DOHH2 (cell line): ENCODE measurements at regions not wholly inside any gene's neighbourhood (a gene's known extent, or its start where the extent isn't known, plus 50 kb on each side); places are given as distances from the start of the nearest gene placed in this dataset.
"Not testable (repeated sequence)": the region's sequence is repeated elsewhere in the genome, so short reads cannot be mapped to it uniquely, and the experiment has no call there.

ENCODE experiments used
- H3F3A ChIP-seq: fragments of 200-600 bp; sonication (generic), shearing (Covaris generic); 2 replicates; pipeline ENCODE4 v1.6.0; 2016; ENCODE audit warnings: antibody characterized with exemption, mild to moderate bottlenecking; ENCODE audit not compliant: control insufficient read depth, insufficient read depth
- H3K27ac ChIP-seq: fragments of 200-600 bp; sonication (generic); 2 replicates; pipeline ENCODE4 v1.5.1; 2014; ENCODE audit warnings: low read depth, mild to moderate bottlenecking, low read length, moderate library complexity
- H3K27me3 ChIP-seq: fragments of 200-600 bp; sonication (generic); 2 replicates; pipeline ENCODE4 v1.6.1; 2014; ENCODE audit warnings: mild to moderate bottlenecking, low read length, mixed read lengths; ENCODE audit not compliant: control insufficient read depth
- H3K36me3 ChIP-seq: fragments of 200-600 bp; sonication (generic); 2 replicates; pipeline ENCODE4 v1.6.1; 2014; ENCODE audit warnings: mild to moderate bottlenecking, low read length, moderate library complexity, mixed read lengths; ENCODE audit not compliant: control insufficient read depth
- H3K4me1 ChIP-seq: fragments of 200-600 bp; sonication (generic); 2 replicates; pipeline ENCODE4 v1.6.1; 2014; ENCODE audit warnings: mild to moderate bottlenecking, low read length, mixed read lengths; ENCODE audit not compliant: control insufficient read depth
- H3K4me2 ChIP-seq: fragments of 200-600 bp; sonication (generic); 2 replicates; pipeline ENCODE4 v1.6.0; 2014; ENCODE audit warnings: mild to moderate bottlenecking, low read length, moderate library complexity
- H3K4me3 ChIP-seq: fragments of 200-600 bp; sonication (generic); 2 replicates; pipeline ENCODE4 v1.5.1; 2014; ENCODE audit warnings: mild to moderate bottlenecking, low read length, mixed read lengths
- H3K79me2 ChIP-seq: fragments of 200-600 bp; sonication (generic); 2 replicates; pipeline ENCODE4 v1.6.1; 2014; ENCODE audit warnings: mild to moderate bottlenecking, low read length, mixed read lengths; ENCODE audit not compliant: control insufficient read depth
- H3K9me2 ChIP-seq: fragments of 200-600 bp; sonication (generic); replicated peaks from 2 replicates; pipeline ENCODE4 v1.6.1; 2014; ENCODE audit warnings: mild to moderate bottlenecking, low read length, mixed read lengths; ENCODE audit not compliant: control insufficient read depth
- H3K9me3 ChIP-seq: fragments of 200-600 bp; sonication (generic); 2 replicates; pipeline ENCODE4 v1.6.1; 2014; ENCODE audit warnings: antibody characterized with exemption, low read length, mixed read lengths; ENCODE audit not compliant: control insufficient read depth, insufficient read depth
- H4K20me1 ChIP-seq: fragments of 200-600 bp; sonication (generic); 2 replicates; pipeline ENCODE4 v1.6.0; 2014; ENCODE audit warnings: low read depth, mild to moderate bottlenecking, antibody characterized with exemption, low read length, moderate library complexity; ENCODE audit not compliant: control insufficient read depth, insufficient read depth
- EZH2phosphoT487 ChIP-seq: fragments of 200-600 bp; sonication (generic); IDR thresholded peaks from 2 replicates; pipeline ENCODE4 v1.6.1; 2017; ENCODE audit warnings: borderline replicate concordance, mild to moderate bottlenecking, antibody characterized with exemption, low read length, moderate library complexity, mixed read lengths
- TF ChIP-seq, protein P1 (sequence below): fragments of 200-600 bp; sonication (generic); IDR thresholded peaks from one replicate; pipeline ENCODE4 v1.5.1; 2014; ENCODE audit warnings: antibody characterized with exemption, mild to moderate bottlenecking, low read depth, low read length; ENCODE audit not compliant: poor library complexity, severe bottlenecking

DNA sequence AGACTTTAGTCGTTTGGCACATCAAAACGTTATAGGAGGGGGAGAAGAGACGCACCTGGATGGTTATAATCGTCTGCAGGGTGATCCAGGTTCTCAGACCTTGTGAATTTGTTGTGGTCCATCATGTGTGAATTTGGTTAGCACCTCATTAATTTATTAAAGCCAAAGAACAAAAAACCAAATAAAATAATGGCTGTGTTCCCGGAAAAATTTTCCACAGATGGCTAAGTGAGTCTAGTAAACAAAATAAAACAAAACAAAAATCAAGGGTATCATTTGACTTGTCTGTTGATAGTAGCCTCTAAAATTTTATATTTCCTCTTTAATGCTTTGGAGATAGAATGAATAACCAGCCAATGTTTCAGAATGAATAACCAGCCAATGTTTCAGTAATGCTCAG is 119.7 kb downstream of the ACTBL2 start:
- Histone ChIP-seq H3K4me2 (no peak overlapping the region), H4K20me1 (no peaks in the 10 kb centered on the region), H3K27ac (no peak overlapping the region), H3K4me3 (no peak overlapping the region), H3K9me3 (no peaks in the 10 kb centered on the region), H3K4me1 (no peaks in the 10 kb centered on the region), H3K27me3 (no peaks in the 10 kb centered on the region), H3K9me2 (no peaks in the 10 kb centered on the region), H3K79me2 (no peaks in the 10 kb centered on the region), H3K36me3 (no peaks in the 10 kb centered on the region), H3F3A (no peaks in the 10 kb centered on the region)
- TF ChIP-seq, protein P1, sequence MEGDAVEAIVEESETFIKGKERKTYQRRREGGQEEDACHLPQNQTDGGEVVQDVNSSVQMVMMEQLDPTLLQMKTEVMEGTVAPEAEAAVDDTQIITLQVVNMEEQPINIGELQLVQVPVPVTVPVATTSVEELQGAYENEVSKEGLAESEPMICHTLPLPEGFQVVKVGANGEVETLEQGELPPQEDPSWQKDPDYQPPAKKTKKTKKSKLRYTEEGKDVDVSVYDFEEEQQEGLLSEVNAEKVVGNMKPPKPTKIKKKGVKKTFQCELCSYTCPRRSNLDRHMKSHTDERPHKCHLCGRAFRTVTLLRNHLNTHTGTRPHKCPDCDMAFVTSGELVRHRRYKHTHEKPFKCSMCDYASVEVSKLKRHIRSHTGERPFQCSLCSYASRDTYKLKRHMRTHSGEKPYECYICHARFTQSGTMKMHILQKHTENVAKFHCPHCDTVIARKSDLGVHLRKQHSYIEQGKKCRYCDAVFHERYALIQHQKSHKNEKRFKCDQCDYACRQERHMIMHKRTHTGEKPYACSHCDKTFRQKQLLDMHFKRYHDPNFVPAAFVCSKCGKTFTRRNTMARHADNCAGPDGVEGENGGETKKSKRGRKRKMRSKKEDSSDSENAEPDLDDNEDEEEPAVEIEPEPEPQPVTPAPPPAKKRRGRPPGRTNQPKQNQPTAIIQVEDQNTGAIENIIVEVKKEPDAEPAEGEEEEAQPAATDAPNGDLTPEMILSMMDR = no peak
- TF ChIP-seq EZH2phosphoT487 = no peak

DNA sequence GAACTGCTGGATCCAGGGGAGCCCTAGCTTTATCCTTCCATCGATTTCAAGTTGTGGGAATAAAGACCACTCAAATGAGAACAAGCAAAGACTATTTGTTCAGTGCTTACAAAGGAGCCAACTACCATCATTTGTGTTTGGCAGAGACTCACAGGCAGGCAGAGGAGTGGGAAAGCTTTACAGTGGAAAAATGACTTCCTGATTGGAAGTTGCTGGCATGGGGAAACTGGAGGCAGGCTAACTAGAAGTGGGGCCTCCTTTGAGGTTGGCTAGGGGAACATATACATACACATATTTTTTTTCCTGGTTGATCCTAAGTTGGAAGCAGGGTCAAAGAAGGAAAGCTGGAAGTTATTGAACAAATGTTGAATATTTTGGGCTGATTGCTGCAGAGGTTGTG is 121.7 kb downstream of the ACTBL2 start:
- Histone ChIP-seq H3K27me3 (no peaks in the 10 kb centered on the region), H3K27ac (no peak overlapping the region)
- TF ChIP-seq EZH2phosphoT487 = no peak
- TF ChIP-seq, protein P1 = no peak

DNA sequence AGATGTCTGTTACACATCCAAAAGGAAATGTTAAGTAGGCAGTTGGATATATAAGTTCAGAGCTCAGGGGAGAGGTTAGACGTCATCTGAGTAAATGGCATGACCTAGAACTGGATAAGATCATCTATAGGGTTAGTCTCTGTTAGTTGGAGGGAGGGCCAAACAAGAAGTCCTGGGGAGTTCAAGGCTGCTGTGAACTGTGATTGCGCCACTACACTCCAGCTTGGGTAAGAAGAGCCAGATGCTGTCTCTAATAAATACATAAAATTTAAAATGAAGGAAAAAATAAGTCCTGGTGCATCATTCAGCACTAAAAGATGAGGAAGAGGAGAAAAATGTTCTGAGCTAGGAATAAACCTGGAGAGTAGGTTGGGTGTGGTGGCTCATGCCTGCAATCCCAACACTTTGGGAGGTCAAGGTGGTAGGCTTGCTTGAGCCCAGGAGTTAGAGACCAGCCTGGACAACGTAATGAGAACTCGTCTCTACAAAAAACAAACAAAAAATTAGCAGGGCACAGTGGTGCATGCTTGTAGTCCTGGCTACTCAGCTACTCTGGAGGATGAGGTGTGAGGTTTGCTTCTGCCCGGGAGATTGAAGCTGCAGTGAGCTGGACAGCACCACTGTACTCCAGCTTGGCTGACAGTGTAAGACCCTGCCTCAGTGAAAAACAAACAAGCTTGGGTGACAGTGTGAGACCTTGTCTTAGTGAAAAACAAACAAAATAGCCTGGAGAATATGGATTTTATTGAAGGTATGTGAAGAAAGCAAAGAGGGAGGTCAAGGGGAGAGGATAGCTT is 123.6 kb downstream of the ACTBL2 start:
- no peaks in the 10 kb centered on the region for H4K20me1 ChIP-seq
- no peak overlapping the region for H3K4me3 ChIP-seq
- H3K79me2 ChIP-seq = no peaks in the 10 kb centered on the region
- TF ChIP-seq EZH2phosphoT487 = no peak
- TF ChIP-seq, protein P1 = no peak
- no peaks in the 10 kb centered on the region for H3K4me1 ChIP-seq
- no peaks in the 10 kb centered on the region for H3K9me3 ChIP-seq
- H3K27ac ChIP-seq = no peak overlapping the region
- H3K27me3 ChIP-seq = no peaks in the 10 kb centered on the region
- no peak overlapping the region for H3K4me2 ChIP-seq
- no peaks in the 10 kb centered on the region for H3F3A ChIP-seq
- H3K9me2 ChIP-seq = no peaks in the 10 kb centered on the region
- no peaks in the 10 kb centered on the region for H3K36me3 ChIP-seq

More for the DNA sequence above, 121.7 kb downstream of the ACTBL2 start:
- Histone ChIP-seq H3K79me2 (no peaks in the 10 kb centered on the region), H3K4me1 (no peaks in the 10 kb centered on the region), H3K4me3 (no peak overlapping the region), H3F3A (no peaks in the 10 kb centered on the region), H3K36me3 (no peaks in the 10 kb centered on the region), H3K9me3 (no peaks in the 10 kb centered on the region), H4K20me1 (no peaks in the 10 kb centered on the region), H3K4me2 (no peak overlapping the region), H3K9me2 (no peaks in the 10 kb centered on the region)

GRCh38 chr5:57356850-57357249 is 125.8 kb downstream of the ACTBL2 start:
- H3F3A ChIP-seq, H3K79me2 ChIP-seq, H3K36me3 ChIP-seq, H3K27me3 ChIP-seq, H3K9me3 ChIP-seq, H3K4me2 ChIP-seq, H3K4me3 ChIP-seq, H3K9me2 ChIP-seq, H3K4me1 ChIP-seq, H4K20me1 ChIP-seq, H3K27ac ChIP-seq: not testable (repeated sequence)
